HL-60 (cell line): ENCODE measurements at regions not wholly inside any gene's neighbourhood (a gene's known extent, or its start where the extent isn't known, plus 50 kb on each side); places are given as distances from the start of the nearest gene placed in this dataset.

Experiments used
- CTCF ChIP-seq: IDR thresholded peaks from one replicate; pipeline ENCODE4 v1.5.1; 2011; ENCODE audit warnings: low read length, control low read depth, inconsistent platforms; ENCODE audit not compliant: insufficient read depth
- POLR2AphosphoS5 ChIP-seq: IDR thresholded peaks from 2 replicates; pipeline ENCODE4 v1.6.1; 2012; ENCODE audit warnings: low read depth
- REST ChIP-seq: IDR thresholded peaks from 2 replicates; pipeline ENCODE4 v1.6.1; 2012; ENCODE audit warnings: low read depth; ENCODE audit not compliant: insufficient replicate concordance

- no peak for TF ChIP-seq CTCF
- TF ChIP-seq POLR2AphosphoS5: no peak
- TF ChIP-seq REST: no peak
Observed at GRCh38 chr9:106745876-106746275, 117.1 kb upstream of the ZNF462 start.
